Heart right ventricle (tissue), 16 donors: ENCODE measurements at regions not wholly inside any gene's neighbourhood (a gene's known extent, or its start where the extent isn't known, plus 50 kb on each side); places are given as distances from the start of the nearest gene placed in this dataset.
A peak's percentile ranks its signal among the peaks of the same experiment; 100 is the strongest.

Experiments used
- ATAC-seq, 8 donors: fragments of 200-7000 bp; cut with Tn5 transposase; one replicate each; pipeline ENCODE4 v1.9.1; 2020; ENCODE audit warnings: mild to moderate bottlenecking in 8 of 8, moderate library complexity in 8 of 8, moderate number of reproducible peaks in 1 of 8
- DNase-seq, 2 donors: peaks; one replicate each; pipeline ENCODE4 v3.0.0-alpha.2; 2020
- H3K27ac ChIP-seq, 10 donors: fragments of 200-600 bp; sonication (generic) in 2 of 10; one replicate each; pipeline versions ENCODE4 v1.5.0 to v1.8.0; 2020 to 2022; ENCODE audit warnings: mild to moderate bottlenecking in 3 of 10
- H3K27me3 ChIP-seq, 7 donors: fragments of 200-600 bp; one replicate each; pipeline ENCODE4 v1.8.0; 2021 to 2022; ENCODE audit warnings: mild to moderate bottlenecking in 2 of 7
- H3K36me3 ChIP-seq, 9 donors: fragments of 200-600 bp; sonication (generic) in 1 of 9; one replicate each; pipeline versions ENCODE4 v1.5.0 to v1.8.0; 2020 to 2022; ENCODE audit warnings: mild to moderate bottlenecking in 2 of 9
- H3K4me1 ChIP-seq, 9 donors: fragments of 200-600 bp; sonication (generic) in 1 of 9; one replicate each; pipeline versions ENCODE4 v1.5.0 to v1.8.0; 2020 to 2022; ENCODE audit warnings: mild to moderate bottlenecking in 4 of 9
- H3K4me3 ChIP-seq, 10 donors: fragments of 200-600 bp; sonication (generic) in 2 of 10; one replicate each; pipeline versions ENCODE4 v1.5.0 to v1.8.0; 2020 to 2022; ENCODE audit warnings: mild to moderate bottlenecking in 7 of 10, moderate library complexity in 2 of 10
- H3K9me3 ChIP-seq, 11 donors: fragments of 200-600 bp in 10 of 11; sonication (generic) in 2 of 11; one replicate each; pipeline versions ENCODE4 v1.5.0 to v1.8.0; 2013 to 2022; ENCODE audit warnings: mild to moderate bottlenecking in 2 of 11, control low read depth in 1 of 11, moderate library complexity in 1 of 11
- CTCF ChIP-seq, 9 donors: fragments of 200-600 bp; sonication (generic) in 2 of 9; IDR thresholded peaks; one replicate each; pipeline versions ENCODE4 v1.5.0 to v1.8.0; 2021 to 2022; ENCODE audit warnings: antibody characterized with exemption in 9 of 9, mild to moderate bottlenecking in 5 of 9, moderate library complexity in 1 of 9
- WGBS, 2 donors: extraction: QIAGEN DNeasy Blood & Tissue Kit; methylation state at CpG; one replicate each; pipeline ENCODE4 v1.1.7; 2013; ENCODE audit warnings: inconsistent platforms in 1 of 2; 5-methylcytosine and 5-hydroxymethylcytosine counted together
- intact Hi-C, 10 donors: fragments of 100-400 bp; cut with DNase I; formaldehyde crosslinking; loops; one replicate each; pipeline versions ENCODE4 v1.11.1 to v1.14.2; 2022
- donor health status: Arrhythmogenic right ventricular cardiomyopathy.
- donor health status: ischemic (EF 13 %, LVEDD 7.1; RV severe dilation, severe dysfunction).
- donor health status: healthy with polysubstance abuse.
- donor health status: DM: no; HTN: yes; CAD: no.
- donor health status: DM: no; HTN: no; CAD: no.
- donor health status: ischemic (EF 25% LVEDD 6.9; RV normal size, moderate dysfunction).
- donor health status: ischemic (EF 25% LVEDD 5.7; RV mildly dilated, moderate dysfunction).
- donor health status: healthy.
- donor health status: DM: yes; HTN: yes; CAD: no.
- donor health status: Ischemic cardiomyopathy.
- donor health status: ischemic (EF 35%, LVEDD 5.7; RV mildly dilated, moderate dysfunction).
- donor health status: nonischemic (EF 11% LVEDD 7.7; RV severe dilation, severe dysfunction).
- donor health status: DM: yes; HTN: yes; CAD: no.
- donor health status: PGD.
- donor health status: ischemic (EF 29% LVEDD 5.4; RV normal size, mild dysfunction).
- donor health status: nonischemic (EF 23%, LVEDD 6.1; RV moderate dilation, normal function).

DNA sequence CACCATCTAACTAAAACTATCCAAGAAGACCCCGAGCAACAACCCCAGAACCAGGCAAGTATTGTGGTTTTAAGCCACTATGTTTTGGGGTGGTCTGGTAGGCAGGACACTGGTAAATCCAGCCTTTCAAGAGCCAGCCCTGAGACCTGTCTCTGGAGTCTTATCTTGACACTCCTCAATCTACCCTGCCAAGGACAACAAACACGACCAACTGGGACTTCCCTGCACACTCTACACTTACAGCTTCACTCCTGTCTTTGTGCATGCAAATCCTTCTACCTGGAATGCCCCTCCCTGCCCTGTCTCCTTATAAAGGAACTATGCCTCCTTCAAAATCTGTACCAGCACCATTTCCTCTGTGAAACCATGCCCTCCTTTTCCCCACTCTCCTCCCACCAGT is 107.3 kb downstream of the RPL27A start:
- no peaks in the 10 kb centered on the region for H3K27me3 ChIP-seq
- H3K36me3 ChIP-seq: peaks cover 0 to 14% (median 0%) of the 10 kb centered on the region in 9 donors
- H3K9me3 ChIP-seq: no peaks in the 10 kb centered on the region
- no peak for ATAC-seq
- intact Hi-C loops: no loop called here
- no peak overlapping the region for H3K4me3 ChIP-seq
- H3K27ac ChIP-seq: no peak overlapping the region
- 51 to 58% methylated on average over 2 of the region's 2 CpGs for WGBS, 2 donors
- H3K4me1 ChIP-seq: peaks cover 11 to 74% (median 55%) of the 10 kb centered on the region in 9 donors
- DNase-seq: no peak
- TF ChIP-seq CTCF (IDR thresholded peaks at IDR 0.05): no peak

DNA sequence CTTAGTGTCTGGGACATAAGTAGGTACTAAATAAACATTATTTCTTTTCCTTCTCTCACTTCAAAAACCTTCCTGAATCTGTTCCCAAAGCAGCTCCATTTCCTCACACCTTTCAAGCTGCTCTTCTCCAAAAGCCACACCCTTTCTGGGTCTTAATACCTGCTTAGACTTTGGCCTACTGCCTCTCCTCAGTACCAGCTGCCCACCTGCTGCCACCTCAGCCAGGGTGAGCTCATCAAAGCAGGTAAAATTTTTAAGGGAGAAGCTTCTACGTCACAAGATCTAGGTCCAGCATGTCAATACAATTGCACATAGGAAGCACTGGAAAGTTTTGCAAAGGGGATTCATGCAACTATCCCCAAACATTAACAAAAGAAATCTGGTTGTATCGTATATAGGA is 108.4 kb downstream of the RPL27A start:
- 96 to 97% methylated on average over 2 of the region's 2 CpGs for whole genome bisulfite sequencing, 2 donors
- ATAC-seq: no peak
- H3K4me3 ChIP-seq: no peak overlapping the region
- intact Hi-C loops: no loop called here
- H3K27me3 ChIP-seq: no peaks in the 10 kb centered on the region
- no peaks in the 10 kb centered on the region for H3K9me3 ChIP-seq
- H3K27ac ChIP-seq: no peak overlapping the region
- no peak for TF ChIP-seq CTCF (IDR thresholded peaks at IDR 0.05)
- peaks cover 11 to 69% (median 50%) of the 10 kb centered on the region in 9 donors for H3K4me1 ChIP-seq
- DNase-seq: no peak
- H3K36me3 ChIP-seq: peaks cover 0 to 14% (median 0%) of the 10 kb centered on the region in 9 donors

GRCh38 chr11:8792710-8793109 is 110.1 kb downstream of the RPL27A start:
- ATAC-seq: no peak
- WGBS, 2 donors: 77% methylated on average over 3 of the region's 3 CpGs
- H3K9me3 ChIP-seq: no peaks in the 10 kb centered on the region
- H3K36me3 ChIP-seq: peaks cover 0 to 9% (median 0%) of the 10 kb centered on the region in 9 donors
- no peak for TF ChIP-seq CTCF (IDR thresholded peaks at IDR 0.05)
- peaks cover 5 to 52% (median 36%) of the 10 kb centered on the region in 9 donors for H3K4me1 ChIP-seq
- no peak for DNase-seq
- no peaks in the 10 kb centered on the region for H3K27me3 ChIP-seq
- no peak overlapping the region for H3K4me3 ChIP-seq
- H3K27ac ChIP-seq: no peak overlapping the region
- intact Hi-C loops: no loop called here

GRCh38 chr11:8793114-8793777 is 110.7 kb downstream of the RPL27A start:
- intact Hi-C loops: no loop called here
- H3K9me3 ChIP-seq: no peaks in the 10 kb centered on the region
- peak overlapping the region in 2 of 10 donors; percentile 84 to 88 for H3K27ac ChIP-seq
- no peak for DNase-seq
- peaks cover 0 to 13% (median 0%) of the 10 kb centered on the region in 9 donors for H3K36me3 ChIP-seq
- peaks cover 5 to 50% (median 38%) of the 10 kb centered on the region in 9 donors for H3K4me1 ChIP-seq
- TF ChIP-seq CTCF (IDR thresholded peaks at IDR 0.05): no peak
- WGBS, 2 donors: 78 to 80% methylated on average over 4 of the region's 4 CpGs
- no peak for ATAC-seq
- H3K27me3 ChIP-seq: no peaks in the 10 kb centered on the region
- no peak overlapping the region for H3K4me3 ChIP-seq
